A673 (cell line): ENCODE measurements at regions not wholly inside any gene's neighbourhood (a gene's known extent, or its start where the extent isn't known, plus 50 kb on each side); places are given as distances from the start of the nearest gene placed in this dataset.

Source experiments
- BruUV-seq: library from RNA; stranded (reverse); fragments of 400-500 nt; replicated peaks from 2 replicates; lab custom pipeline; 2021; lab: Mats Ljungman, UMichigan
- CTCF ChIA-PET: fragments of 300-600 bp; sonication (Branson Sonifier 250); formaldehyde crosslinking; loops from one replicate; lab custom pipeline; 2022; ENCODE audit warnings: antibody characterized with exemption; lab: Charles Lee
- POLR2A ChIA-PET: fragments of 300-600 bp; sonication (Branson Sonifier 250); formaldehyde crosslinking; loops from one replicate; lab custom pipeline; 2022; ENCODE audit warnings: antibody characterized with exemption; ENCODE audit not compliant: low non-redundant PET; lab: Charles Lee
- DNase-seq: peaks from one replicate; pipeline ENCODE4 v3.0.0-alpha.2; 2015; ENCODE audit warnings: low spot score
- H3K27ac ChIP-seq: fragments of 200-600 bp; sonication (generic); 2 replicates; pipeline ENCODE4 v1.5.1; 2016; ENCODE audit warnings: mixed run types, low read depth, mild to moderate bottlenecking, mixed read lengths, antibody characterized with exemption, low read length; ENCODE audit not compliant: poor library complexity, severe bottlenecking
- H3K27me3 ChIP-seq: fragments of 200-600 bp; sonication (generic); replicated peaks from 2 replicates; pipeline ENCODE4 v1.6.1; 2017; ENCODE audit warnings: mixed run types, low read depth, mild to moderate bottlenecking, mixed read lengths, antibody characterized with exemption, low read length; ENCODE audit not compliant: insufficient read depth, poor library complexity
- H3K36me3 ChIP-seq: fragments of 200-600 bp; sonication (generic); 2 replicates; pipeline ENCODE4 v1.6.1; 2016; ENCODE audit warnings: mixed run types, mild to moderate bottlenecking, mixed read lengths, antibody characterized with exemption, low read length; ENCODE audit not compliant: insufficient read depth, poor library complexity, severe bottlenecking
- H3K4me1 ChIP-seq: fragments of 200-600 bp; sonication (generic); 2 replicates; pipeline ENCODE4 v1.6.1; 2017; ENCODE audit warnings: mixed run types, mild to moderate bottlenecking, mixed read lengths, antibody characterized with exemption, low read length; ENCODE audit not compliant: insufficient read depth, poor library complexity, severe bottlenecking
- H3K4me3 ChIP-seq: fragments of 200-600 bp; sonication (generic); 2 replicates; pipeline ENCODE4 v1.5.1; 2016; ENCODE audit warnings: low read depth, mixed run types, mild to moderate bottlenecking, mixed read lengths, low read length; ENCODE audit not compliant: poor library complexity, severe bottlenecking
- H3K9me3 ChIP-seq: fragments of 200-600 bp; sonication (generic); 2 replicates; pipeline ENCODE4 v1.6.1; 2016; ENCODE audit warnings: mixed run types, low read depth, mild to moderate bottlenecking, mixed read lengths, antibody characterized with exemption, low read length; ENCODE audit not compliant: poor library complexity, severe bottlenecking
- CTCF ChIP-seq: fragments of 300-800, 200-600 bp; sonication (generic); conservative IDR thresholded peaks from 2 replicates; pipeline ENCODE4 v1.5.1; 2017; ENCODE audit warnings: low read depth, mild to moderate bottlenecking, antibody characterized with exemption, low read length, moderate library complexity, mixed read lengths
- EZH2 ChIP-seq: fragments of 200-600 bp; sonication (generic); IDR thresholded peaks from 2 replicates; pipeline ENCODE4 v1.6.1; 2017; ENCODE audit warnings: borderline replicate concordance, low read depth, mild to moderate bottlenecking, mixed read lengths, antibody characterized with exemption, low read length; ENCODE audit not compliant: poor library complexity, severe bottlenecking
- intact Hi-C: fragments of 100-400 bp; cut with micrococcal nuclease; formaldehyde crosslinking; loops from one replicate; pipeline ENCODE4 v1.10.0; 2022; ENCODE audit not compliant: unreplicated experiment

- TF ChIP-seq CTCF = no peak
- no peak for TF ChIP-seq EZH2
- DNase-seq = no peak
- H3K27me3 ChIP-seq = no peaks in the 10 kb centered on the region
- ChIA-PET CTCF (no interaction called here), POLR2A (no interaction called here)
- no TSS peak for BruUV-seq
- H3K4me1 ChIP-seq = no peaks in the 10 kb centered on the region
- no peaks in the 10 kb centered on the region for H3K9me3 ChIP-seq
- no peak overlapping the region for H3K4me3 ChIP-seq
- H3K27ac ChIP-seq = no peak overlapping the region
- intact Hi-C loops = no loop called here
- no peaks in the 10 kb centered on the region for H3K36me3 ChIP-seq
Observed at GRCh38 chr1:238171985-238172384, 281.3 kb upstream of the ZP4 start.

GRCh38 chr1:238161955-238162354 lies 271.2 kb upstream of the ZP4 start:
- no TSS peak for BruUV-seq
- ChIA-PET POLR2A (no interaction called here), CTCF (no interaction called here)
- intact Hi-C loops = no loop called here
- no peaks in the 10 kb centered on the region for H3K9me3 ChIP-seq
- no peak overlapping the region for H3K4me3 ChIP-seq
- TF ChIP-seq CTCF = no peak
- H3K27me3 ChIP-seq = no peaks in the 10 kb centered on the region
- no peak for DNase-seq
- H3K36me3 ChIP-seq = no peaks in the 10 kb centered on the region
- no peaks in the 10 kb centered on the region for H3K4me1 ChIP-seq
- no peak overlapping the region for H3K27ac ChIP-seq

GRCh38 chr1:238153939-238154338 lies 263.2 kb upstream of the ZP4 start:
- no peak for DNase-seq
- no peaks in the 10 kb centered on the region for H3K9me3 ChIP-seq
- H3K4me3 ChIP-seq = no peak overlapping the region
- TF ChIP-seq CTCF (no peak), EZH2 (no peak)
- intact Hi-C loops = no loop called here
- H3K4me1 ChIP-seq = no peaks in the 10 kb centered on the region
- no TSS peak for BruUV-seq
- ChIA-PET POLR2A (no interaction called here), CTCF (no interaction called here)
- no peaks in the 10 kb centered on the region for H3K27me3 ChIP-seq
- no peaks in the 10 kb centered on the region for H3K36me3 ChIP-seq
- no peak overlapping the region for H3K27ac ChIP-seq
